ENCODE measurements at regions not wholly inside any gene's neighbourhood (a gene's known extent, or its start where the extent isn't known, plus 50 kb on each side); places are given as distances from the start of the nearest gene placed in this dataset.
"Not testable (repeated sequence)": the region's sequence is repeated elsewhere in the genome, so short reads cannot be mapped to it uniquely, and the experiment has no call there.

DNA sequence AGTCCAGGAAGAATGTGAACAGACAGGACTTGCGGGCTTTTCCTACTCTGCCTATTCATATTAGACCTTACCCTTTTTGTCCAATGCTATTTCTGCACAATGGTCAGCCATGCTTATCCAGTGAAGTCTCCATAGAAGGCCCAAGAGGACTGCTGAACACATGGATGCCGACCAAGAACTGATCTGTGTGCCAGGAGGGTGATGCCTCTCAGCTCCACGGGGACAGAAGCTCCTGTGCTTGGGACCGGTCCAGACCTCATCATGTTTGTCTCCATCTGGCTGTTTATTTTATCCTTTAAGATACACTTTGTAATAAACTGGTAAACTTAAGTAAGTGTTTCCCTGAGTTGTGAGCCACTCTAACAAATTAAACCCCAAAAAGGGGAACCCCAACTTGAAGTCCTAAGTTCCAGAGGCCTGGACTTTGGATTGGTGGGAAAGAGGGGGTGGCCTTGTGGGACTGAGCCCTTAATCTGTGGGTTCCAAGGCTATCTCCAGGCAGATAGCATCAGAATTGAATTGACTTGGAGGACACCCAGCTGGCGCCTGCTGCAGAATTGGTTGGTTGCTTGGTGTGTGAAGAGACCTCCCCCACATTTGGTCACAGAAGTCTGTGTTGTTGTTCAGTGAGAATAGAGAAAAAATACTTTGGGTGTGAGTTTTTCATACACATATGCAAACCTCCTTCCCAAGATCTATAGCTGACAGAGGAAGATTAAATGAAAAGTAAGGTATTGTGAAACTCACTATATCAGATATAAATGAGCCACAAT, 57.9 kb upstream of the ANKH start:
- no peak for DNase-seq

DNA sequence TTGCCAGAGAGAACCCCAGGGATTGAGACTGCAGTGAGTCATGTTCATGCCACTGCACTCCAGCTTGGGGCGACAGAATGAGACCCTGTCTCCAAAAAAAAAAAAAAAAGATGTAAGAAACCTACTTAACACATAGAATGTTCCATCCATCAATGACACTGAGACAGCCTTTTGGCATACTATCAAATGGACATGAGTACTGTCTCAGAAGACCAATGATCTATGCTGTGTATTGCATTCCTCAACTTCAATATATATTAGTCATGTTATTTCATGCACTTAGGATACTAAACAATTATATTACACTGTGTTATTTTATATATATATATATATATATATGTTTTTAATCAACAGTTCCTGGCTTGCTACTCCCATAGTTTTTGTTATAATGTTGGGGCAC, 57.1 kb upstream of the ANKH start:
- DNase-seq: no peak

DNA sequence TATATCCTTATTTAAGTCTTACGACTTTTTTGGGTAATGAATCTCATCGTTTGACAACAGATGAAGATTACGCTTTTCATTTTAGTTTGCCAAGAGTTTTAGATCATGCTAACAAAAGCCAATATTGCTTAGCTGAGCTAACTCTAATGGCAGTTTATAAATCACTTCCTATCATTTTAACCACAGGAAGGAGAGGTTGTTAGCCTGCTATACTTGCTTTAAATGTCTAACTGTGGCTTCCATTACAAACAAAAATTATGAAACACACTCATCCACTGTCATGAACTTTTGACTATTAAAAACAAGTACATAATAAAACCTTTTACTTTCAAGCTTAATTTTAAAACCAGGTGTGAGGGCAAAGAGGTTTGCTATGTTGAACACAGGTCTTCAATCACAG, 53.7 kb upstream of the ANKH start:
- no peak for DNase-seq

DNA sequence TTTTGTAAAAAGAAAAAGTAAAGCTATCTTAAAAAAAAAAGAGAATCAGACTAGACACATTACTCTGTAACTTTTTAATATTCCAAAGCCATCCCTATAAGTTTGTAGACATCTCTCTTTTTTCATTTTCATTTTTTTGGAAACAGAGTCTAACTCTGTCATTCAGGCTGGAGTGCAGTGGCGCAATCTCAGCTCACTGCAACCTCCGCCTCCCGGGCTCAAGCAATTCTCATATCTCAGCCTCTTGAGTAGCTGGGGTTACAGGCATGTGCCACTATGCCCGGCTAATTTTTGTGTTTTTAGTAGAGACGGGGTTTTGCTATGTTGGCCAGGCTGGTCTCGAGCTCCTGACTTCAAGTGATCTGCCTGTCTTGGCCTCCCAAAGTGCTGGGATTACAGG, 51.4 kb upstream of the ANKH start:
- not testable (repeated sequence) for DNase-seq

DNA sequence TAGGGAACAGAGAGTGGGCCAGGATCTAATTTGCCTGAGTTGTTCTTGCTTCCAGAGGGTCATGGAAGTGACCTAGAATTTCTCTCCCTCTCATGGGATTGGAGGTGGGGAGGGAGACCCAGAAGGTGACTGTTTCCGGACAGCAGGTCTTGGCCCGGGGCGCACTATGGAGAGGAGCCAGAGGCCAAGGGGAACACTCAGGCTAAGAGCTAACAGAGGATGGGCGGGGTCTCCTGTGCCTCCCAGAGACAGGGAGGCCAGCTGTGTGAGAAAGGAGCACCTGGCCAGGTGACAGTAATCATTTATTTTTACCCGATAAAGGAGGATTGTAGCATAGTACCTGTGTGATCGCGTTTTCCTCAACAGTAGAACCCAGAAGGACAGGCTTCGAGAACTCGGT, 50.9 kb upstream of the ANKH start:
- DNase-seq: no peak
